Hepatocyte (in vitro differentiated cells): ENCODE measurements at regions not wholly inside any gene's neighbourhood (a gene's known extent, or its start where the extent isn't known, plus 50 kb on each side); places are given as distances from the start of the nearest gene placed in this dataset.
"Not testable (repeated sequence)": the region's sequence is repeated elsewhere in the genome, so short reads cannot be mapped to it uniquely, and the experiment has no call there.

Experiments used
- EZH2 ChIP-seq: fragments of 200-600 bp; sonication (generic); IDR thresholded peaks from 2 replicates; pipeline ENCODE4 v1.6.1; 2016; ENCODE audit warnings: antibody characterized with exemption, mild to moderate bottlenecking, borderline replicate concordance
- EZH2phosphoT487 ChIP-seq: fragments of 200-600 bp; sonication (generic); IDR thresholded peaks from one replicate; pipeline ENCODE4 v1.6.1; 2018; ENCODE audit warnings: antibody characterized with exemption, mild to moderate bottlenecking, low read depth, moderate library complexity; ENCODE audit not compliant: unreplicated experiment, severe bottlenecking
- TF ChIP-seq, protein P1 (sequence below): fragments of 200-600 bp; sonication (generic); IDR thresholded peaks from 2 replicates; pipeline ENCODE4 v1.5.1; 2016; ENCODE audit warnings: antibody characterized with exemption, mild to moderate bottlenecking; ENCODE audit not compliant: poor library complexity

DNA sequence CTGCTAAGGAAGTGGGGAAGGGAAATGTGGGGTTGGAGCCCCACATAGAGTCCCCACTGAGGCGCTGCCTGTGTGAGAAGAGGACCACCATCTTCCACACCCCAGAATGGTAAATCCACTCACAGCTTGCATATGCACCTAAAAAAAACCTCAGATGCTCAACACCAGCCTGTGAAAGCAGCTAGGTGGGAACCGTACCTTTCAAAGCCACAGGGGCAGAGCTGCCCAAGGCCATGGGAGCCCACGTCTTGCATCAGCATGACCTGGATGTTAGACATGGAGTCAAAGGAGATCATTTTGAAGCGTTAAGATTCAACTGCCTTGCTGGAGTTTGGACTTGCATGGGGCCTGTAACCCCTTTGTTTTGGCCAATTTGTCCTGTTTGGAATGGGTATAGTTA is 658.9 kb upstream of the TPTE start:
- TF ChIP-seq, protein P1, sequence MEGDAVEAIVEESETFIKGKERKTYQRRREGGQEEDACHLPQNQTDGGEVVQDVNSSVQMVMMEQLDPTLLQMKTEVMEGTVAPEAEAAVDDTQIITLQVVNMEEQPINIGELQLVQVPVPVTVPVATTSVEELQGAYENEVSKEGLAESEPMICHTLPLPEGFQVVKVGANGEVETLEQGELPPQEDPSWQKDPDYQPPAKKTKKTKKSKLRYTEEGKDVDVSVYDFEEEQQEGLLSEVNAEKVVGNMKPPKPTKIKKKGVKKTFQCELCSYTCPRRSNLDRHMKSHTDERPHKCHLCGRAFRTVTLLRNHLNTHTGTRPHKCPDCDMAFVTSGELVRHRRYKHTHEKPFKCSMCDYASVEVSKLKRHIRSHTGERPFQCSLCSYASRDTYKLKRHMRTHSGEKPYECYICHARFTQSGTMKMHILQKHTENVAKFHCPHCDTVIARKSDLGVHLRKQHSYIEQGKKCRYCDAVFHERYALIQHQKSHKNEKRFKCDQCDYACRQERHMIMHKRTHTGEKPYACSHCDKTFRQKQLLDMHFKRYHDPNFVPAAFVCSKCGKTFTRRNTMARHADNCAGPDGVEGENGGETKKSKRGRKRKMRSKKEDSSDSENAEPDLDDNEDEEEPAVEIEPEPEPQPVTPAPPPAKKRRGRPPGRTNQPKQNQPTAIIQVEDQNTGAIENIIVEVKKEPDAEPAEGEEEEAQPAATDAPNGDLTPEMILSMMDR, result not testable (repeated sequence)
- TF ChIP-seq EZH2, EZH2phosphoT487: not testable (repeated sequence)
